Limb (tissue), 2 donors: ENCODE measurements at regions not wholly inside any gene's neighbourhood (a gene's known extent, or its start where the extent isn't known, plus 50 kb on each side); places are given as distances from the start of the nearest gene placed in this dataset.

Experiments
- DNase-seq, 2 donors: peaks; one replicate each; pipeline ENCODE4 v3.0.0-alpha.2; 2016; ENCODE audit errors: extremely low spot score in 2 of 2

GRCh38 chr2:149816756-149817551 is 229.4 kb upstream of the MMADHC start:
- peak in 1 of 2 donors; percentile 53 for DNase-seq

DNA sequence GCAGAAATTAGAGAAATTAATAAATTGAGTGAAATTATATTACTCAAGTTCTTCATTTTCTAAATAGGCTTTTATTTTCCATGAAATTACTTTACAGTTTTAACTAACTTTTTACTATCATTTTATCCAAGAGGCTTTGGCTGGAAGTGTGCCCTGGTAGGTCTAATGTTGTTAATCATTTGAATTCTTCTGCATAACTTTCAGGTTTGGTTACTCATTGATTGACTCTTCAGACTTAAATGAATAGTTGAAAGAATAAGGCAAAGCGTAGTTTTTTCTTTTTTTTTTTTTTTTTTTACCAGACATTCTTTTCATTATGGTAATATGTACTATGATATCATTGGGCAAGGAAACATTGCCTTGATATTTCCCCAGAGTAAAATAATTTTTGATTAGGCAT is 228.4 kb upstream of the MMADHC start:
- no peak for DNase-seq

- no peak for DNase-seq
Observed at GRCh38 chr2:149814901-149815300, 227.3 kb upstream of the MMADHC start.

- no peak for DNase-seq
Observed at GRCh38 chr2:149814049-149814448, 226.5 kb upstream of the MMADHC start.

DNA sequence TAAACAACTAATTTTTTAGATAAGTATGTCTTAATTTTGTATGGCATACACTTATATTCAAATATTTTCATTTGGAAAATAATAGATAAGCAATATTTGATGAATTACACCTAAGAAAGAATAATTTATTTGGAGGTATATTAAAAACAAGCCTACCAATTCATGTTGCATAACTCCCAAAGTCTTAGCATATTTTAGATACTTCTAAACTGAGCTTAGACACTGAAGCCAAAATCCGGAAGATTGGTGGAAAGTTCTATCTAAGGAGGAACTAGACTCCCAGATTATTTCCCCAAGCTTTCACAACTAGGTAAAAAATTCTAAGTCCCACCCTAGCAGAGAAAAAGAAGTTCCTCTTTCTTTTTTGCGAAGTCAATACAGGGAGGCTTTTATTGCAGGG is 221.0 kb upstream of the MMADHC start:
- DNase-seq = no peak

DNA sequence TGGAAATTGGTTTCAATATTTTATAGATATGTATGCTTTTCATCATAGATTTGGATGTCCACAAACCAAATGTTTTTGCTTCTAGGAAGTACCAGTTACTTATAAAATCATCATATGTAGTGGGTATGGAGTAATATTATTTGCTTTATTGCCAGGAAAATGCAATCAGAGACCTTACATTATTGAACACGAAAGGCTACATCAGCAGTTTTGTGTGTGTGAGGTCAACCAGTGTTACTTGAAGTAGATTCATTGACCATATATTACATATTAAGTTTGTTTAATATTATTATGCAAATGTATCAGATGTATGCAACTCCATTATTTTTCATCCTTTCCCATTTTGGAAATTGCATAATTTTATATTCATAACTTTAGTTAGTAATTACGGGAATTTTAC is 219.1 kb upstream of the MMADHC start:
- DNase-seq = no peak

GRCh38 chr2:149800624-149801542 is 213.3 kb upstream of the MMADHC start:
- DNase-seq = no peak

- DNase-seq = peak in 1 of 2 donors; percentile 45
Observed at GRCh38 chr2:149799013-149799705, 211.6 kb upstream of the MMADHC start.

- DNase-seq = no peak
Observed at GRCh38 chr2:149797030-149797429, 209.5 kb upstream of the MMADHC start.

DNA sequence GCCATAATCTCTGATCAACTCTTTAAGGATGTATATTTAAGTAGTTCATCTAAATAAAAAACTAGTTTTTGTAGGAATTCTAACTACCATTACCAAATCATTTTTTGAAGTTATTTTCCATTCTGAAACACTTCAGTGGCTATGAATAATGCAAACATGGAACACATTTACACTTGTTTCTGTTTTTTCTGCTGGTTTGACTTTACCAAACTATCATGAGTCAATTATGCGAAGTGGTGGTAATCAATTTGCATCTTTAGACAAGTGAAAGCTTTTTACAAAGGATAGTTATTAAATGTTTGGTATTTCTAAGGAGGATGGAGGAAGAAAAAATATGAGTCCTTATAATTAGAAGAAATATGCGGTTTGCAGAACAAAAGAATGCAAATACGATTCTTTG is 202.0 kb upstream of the MMADHC start:
- no peak for DNase-seq

GRCh38 chr2:149787206-149787605 is 199.6 kb upstream of the MMADHC start:
- DNase-seq = no peak

- no peak for DNase-seq
Observed at GRCh38 chr2:149783284-149783683, 195.7 kb upstream of the MMADHC start.

DNA sequence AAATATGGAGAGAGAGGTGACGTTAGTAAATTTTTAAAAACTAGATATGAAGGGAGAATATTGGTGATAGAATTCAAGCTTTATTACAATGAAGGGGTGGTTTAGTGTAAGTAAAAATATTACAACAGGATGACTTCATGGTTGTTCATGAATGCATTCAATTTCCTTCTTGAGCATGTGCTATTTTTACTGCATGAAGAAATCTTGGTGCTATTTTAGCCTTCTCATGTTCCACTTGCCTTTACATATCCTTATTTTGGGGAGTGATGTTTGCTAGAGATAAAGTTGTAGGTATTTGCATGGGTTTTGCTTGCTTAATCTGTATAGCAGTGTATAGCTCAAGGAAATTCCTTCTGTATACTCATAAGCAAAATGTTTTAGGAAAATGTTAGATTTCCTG is 195.0 kb upstream of the MMADHC start:
- DNase-seq = no peak

DNA sequence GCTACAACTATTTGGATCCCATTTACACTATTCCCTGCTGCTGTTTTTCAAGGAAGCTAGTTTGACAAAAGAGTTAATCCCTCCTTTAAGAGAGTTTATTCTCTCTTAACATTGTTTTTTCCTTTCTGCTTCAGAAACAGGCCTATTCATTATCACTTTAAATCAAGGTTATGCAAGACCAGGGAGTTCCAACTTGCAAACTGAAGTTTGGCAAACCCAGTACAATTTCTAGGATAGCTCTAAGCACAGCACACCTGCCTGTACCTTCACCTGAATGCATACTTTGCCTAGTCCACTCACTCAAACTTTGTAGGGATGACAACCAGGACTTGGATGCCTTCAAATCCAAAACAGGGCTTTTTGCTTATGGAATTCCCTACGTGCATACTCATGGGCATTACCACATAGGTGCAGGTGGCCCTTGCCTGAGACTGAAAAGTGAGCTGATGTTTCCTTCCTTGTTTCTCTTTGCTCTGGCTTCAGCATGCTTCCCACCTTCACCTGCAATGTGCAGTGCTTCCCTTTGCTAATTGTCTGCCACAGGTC is 193.8 kb upstream of the MMADHC start:
- DNase-seq = no peak

DNA sequence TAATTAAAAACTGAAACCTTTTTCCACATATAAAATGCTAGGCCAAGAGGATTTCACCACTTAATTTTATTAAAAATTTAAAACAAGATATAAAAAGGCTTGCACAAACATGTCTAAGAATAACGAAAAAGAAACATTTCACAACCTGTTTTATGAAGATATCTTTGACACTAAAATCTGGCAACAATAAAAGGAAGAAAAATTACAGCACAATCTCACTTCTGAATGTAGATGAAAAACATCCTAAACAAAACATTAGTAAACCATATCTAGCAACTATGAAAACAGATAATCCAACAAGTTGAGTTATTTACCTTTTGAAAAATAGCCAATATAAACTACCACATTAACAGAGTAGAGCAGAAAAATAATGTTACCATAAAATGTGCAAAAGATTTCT is 185.4 kb upstream of the MMADHC start:
- DNase-seq = no peak

DNA sequence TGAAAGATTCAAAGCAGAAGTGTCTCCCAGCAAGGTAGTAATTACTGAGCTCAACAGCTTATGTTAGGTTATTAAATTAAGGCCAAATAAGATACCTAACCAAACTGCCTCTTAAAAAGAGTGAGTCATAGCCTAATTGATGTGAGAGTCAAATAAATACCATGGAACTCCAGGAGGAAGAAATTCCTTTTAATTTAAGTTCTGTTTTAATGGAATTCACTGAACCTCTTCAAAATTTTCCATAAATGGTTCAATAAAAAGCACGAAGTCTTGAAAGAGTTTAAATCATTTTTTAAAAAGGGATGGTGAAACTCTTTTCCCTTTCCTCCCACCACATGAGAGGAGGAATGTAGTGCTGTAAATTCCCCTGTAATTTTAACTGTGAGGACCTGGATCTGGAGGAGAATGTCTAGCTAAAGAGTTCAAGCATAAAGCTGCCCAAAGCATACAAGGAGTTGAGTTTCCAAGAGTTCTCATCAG is 180.8 kb upstream of the MMADHC start:
- DNase-seq = peak in 1 of 2 donors; percentile 34

DNA sequence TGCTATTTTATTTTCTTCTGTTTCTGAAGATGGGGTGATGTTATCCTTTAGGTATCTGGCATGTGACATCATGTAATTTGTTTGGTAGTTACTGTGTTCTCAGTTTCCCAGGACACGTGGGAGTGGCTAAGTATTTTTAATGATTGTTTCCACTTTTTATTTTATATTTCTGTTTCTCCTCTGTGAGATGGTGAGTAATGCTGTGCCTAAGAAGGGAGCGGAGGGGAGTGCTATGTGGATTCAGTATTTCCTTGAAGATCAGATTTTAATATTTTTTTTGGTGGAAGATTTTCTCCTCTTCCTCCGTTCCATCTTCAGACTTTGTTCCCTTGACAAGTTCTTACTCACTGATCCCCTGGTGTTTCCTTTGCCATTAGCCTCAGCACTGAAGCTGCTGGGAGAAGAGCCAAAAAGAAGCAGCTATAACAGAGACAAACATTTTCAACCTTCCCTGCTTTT is 180.0 kb upstream of the MMADHC start:
- peak in 1 of 2 donors; percentile 65 for DNase-seq

- DNase-seq = no peak
Observed at GRCh38 chr2:149766339-149766738, 178.8 kb upstream of the MMADHC start.

GRCh38 chr2:149765636-149766035 is 178.1 kb upstream of the MMADHC start:
- no peak for DNase-seq

DNA sequence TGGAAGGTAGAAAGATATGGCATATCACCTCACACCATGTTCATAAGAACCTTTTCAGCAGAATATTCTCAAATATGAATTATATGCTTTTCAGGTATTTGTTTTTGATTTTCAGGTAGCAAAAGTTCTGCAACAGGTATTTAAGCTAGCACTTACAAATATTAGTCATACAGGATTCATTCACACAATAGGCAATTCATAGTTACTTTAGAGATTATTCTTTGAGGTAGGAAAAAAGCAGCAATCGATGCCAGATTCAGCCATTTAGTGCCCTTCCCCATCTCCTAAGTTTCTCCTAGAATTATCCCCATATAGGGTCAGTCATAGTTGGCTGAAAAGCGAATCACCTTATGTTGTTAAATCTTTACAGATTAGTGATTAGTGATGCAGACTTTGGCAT is 177.4 kb upstream of the MMADHC start:
- no peak for DNase-seq

DNA sequence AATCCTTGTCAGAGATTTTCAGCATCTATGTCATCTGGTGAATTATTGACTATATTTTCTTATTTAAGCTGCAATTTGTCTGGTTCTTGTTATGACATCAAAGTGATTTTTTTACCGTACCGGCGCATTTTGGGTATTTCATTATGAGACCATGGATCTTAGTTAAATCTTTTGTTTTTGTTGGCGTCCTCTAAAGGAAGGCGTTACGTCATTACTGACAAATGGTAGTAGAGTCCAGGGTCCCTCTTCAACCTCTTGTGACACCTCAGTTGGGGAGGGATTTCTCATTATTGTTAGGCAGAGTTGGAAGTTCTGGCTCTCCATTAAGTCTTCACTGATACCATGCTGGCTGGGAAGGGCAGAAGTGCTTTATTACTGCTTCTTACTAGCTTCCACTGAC is 175.8 kb upstream of the MMADHC start:
- DNase-seq = no peak
